ENCODE measurements at regions not wholly inside any gene's neighbourhood (a gene's known extent, or its start where the extent isn't known, plus 50 kb on each side); places are given as distances from the start of the nearest gene placed in this dataset.

- H3K9ac ChIP-seq (ENCODE audit: extremely low read depth, low read length, poor library complexity, severe bottlenecking): no peak overlapping the region
- WGBS, 2 experiments (ENCODE audit: insufficient coverage in 1 of 2, insufficient read length in 1 of 2): 88% methylated on average over 1 of the region's 1 CpG; no CpG with 5 or more reads in 1 of the 2 experiments
Measured at GRCh38 chr1:194069831-194070218, 883.4 kb upstream of the B3GALT2 start.

GRCh38 chr1:194069168-194069830, 882.9 kb upstream of the B3GALT2 start:
- Histone ChIP-seq H3K9me3 (ENCODE audit: control insufficient read depth, low read length) (no peaks in the 10 kb centered on the region), H3K36me3 (ENCODE audit: control insufficient read depth, insufficient read depth, low read length) (no peaks in the 10 kb centered on the region), H3K9ac (ENCODE audit: extremely low read depth, low read length, poor library complexity, severe bottlenecking) (no peak overlapping the region), H3K4me1 (ENCODE audit: control insufficient read depth, insufficient read depth, low read length) (no peaks in the 10 kb centered on the region), H3K27ac (ENCODE audit: low read depth, low read length) (no peak overlapping the region), H3K27me3 (ENCODE audit: control insufficient read depth, insufficient read depth, low read length, poor library complexity, severe bottlenecking) (no peaks in the 10 kb centered on the region), H3K4me3 (ENCODE audit: low read length) (no peak overlapping the region)
- H3K27me3 Mint-ChIP-seq (ENCODE audit: insufficient read depth): no peaks in the 10 kb centered on the region
- TF ChIP-seq CTCF (conservative IDR thresholded peaks at IDR 0.05): no peak
- no peaks in the 10 kb centered on the region for H3K4me1 Mint-ChIP-seq
- no peak overlapping the region for H3K27ac Mint-ChIP-seq
- no peaks in the 10 kb centered on the region for H3K36me3 Mint-ChIP-seq (ENCODE audit: low read depth)
- no peak for DNase-seq
- no peaks in the 10 kb centered on the region for H3K9me3 Mint-ChIP-seq
- H3K4me3 Mint-ChIP-seq: no peak overlapping the region
- WGBS, 2 experiments (ENCODE audit: insufficient coverage in 1 of 2, insufficient read length in 1 of 2): 82 to 95% methylated on average over 4 to 7 of the region's 7 CpGs

More at GRCh38 chr1:194069831-194070218, 883.4 kb upstream of the B3GALT2 start:
- DNase-seq: no peak
- H3K27me3 Mint-ChIP-seq (ENCODE audit: insufficient read depth): no peaks in the 10 kb centered on the region
- no peak overlapping the region for H3K4me3 Mint-ChIP-seq
- Histone ChIP-seq H3K27ac (ENCODE audit: low read depth, low read length) (no peak overlapping the region), H3K27me3 (ENCODE audit: control insufficient read depth, insufficient read depth, low read length, poor library complexity, severe bottlenecking) (no peaks in the 10 kb centered on the region), H3K4me1 (ENCODE audit: control insufficient read depth, insufficient read depth, low read length) (no peaks in the 10 kb centered on the region), H3K9me3 (ENCODE audit: control insufficient read depth, low read length) (no peaks in the 10 kb centered on the region), H3K36me3 (ENCODE audit: control insufficient read depth, insufficient read depth, low read length) (no peaks in the 10 kb centered on the region), H3K4me3 (ENCODE audit: low read length) (no peak overlapping the region)
- no peak for TF ChIP-seq CTCF (conservative IDR thresholded peaks at IDR 0.05)
- H3K36me3 Mint-ChIP-seq (ENCODE audit: low read depth): no peaks in the 10 kb centered on the region
- no peaks in the 10 kb centered on the region for H3K4me1 Mint-ChIP-seq
- no peaks in the 10 kb centered on the region for H3K9me3 Mint-ChIP-seq
- H3K27ac Mint-ChIP-seq: no peak overlapping the region

- Histone ChIP-seq H3K27me3 (ENCODE audit: control insufficient read depth, insufficient read depth, low read length, poor library complexity, severe bottlenecking) (no peaks in the 10 kb centered on the region), H3K36me3 (ENCODE audit: control insufficient read depth, insufficient read depth, low read length) (no peaks in the 10 kb centered on the region), H3K9ac (ENCODE audit: extremely low read depth, low read length, poor library complexity, severe bottlenecking) (no peak overlapping the region), H3K4me1 (ENCODE audit: control insufficient read depth, insufficient read depth, low read length) (no peaks in the 10 kb centered on the region), H3K27ac (ENCODE audit: low read depth, low read length) (no peak overlapping the region), H3K9me3 (ENCODE audit: control insufficient read depth, low read length) (no peaks in the 10 kb centered on the region), H3K4me3 (ENCODE audit: low read length) (no peak overlapping the region)
- Mint-ChIP-seq H3K27ac (no peak overlapping the region), H3K36me3 (ENCODE audit: low read depth) (no peaks in the 10 kb centered on the region), H3K4me3 (no peak overlapping the region), H3K9me3 (no peaks in the 10 kb centered on the region), H3K27me3 (ENCODE audit: insufficient read depth) (no peaks in the 10 kb centered on the region), H3K4me1 (no peaks in the 10 kb centered on the region)
- 93 to 95% methylated on average over 4 to 5 of the region's 5 CpGs for whole genome bisulfite sequencing, 2 experiments (ENCODE audit: insufficient coverage in 1 of 2, insufficient read length in 1 of 2)
- no peak for TF ChIP-seq CTCF (conservative IDR thresholded peaks at IDR 0.05)
- DNase-seq: no peak
Measured at GRCh38 chr1:194068446-194069167, 882.2 kb upstream of the B3GALT2 start.
